GM12878 (cell line): ENCODE measurements at regions not wholly inside any gene's neighbourhood (a gene's known extent, or its start where the extent isn't known, plus 50 kb on each side); places are given as distances from the start of the nearest gene placed in this dataset.
A peak's percentile ranks its signal among the peaks of the same experiment; 100 is the strongest.

Experiments
- ATAC-seq: fragments of 200-7000 bp; cut with Tn5 transposase; 3 replicates; pipeline ENCODE4 v1.9.1; 2020; ENCODE audit warnings: mild to moderate bottlenecking, moderate library complexity
- BruUV-seq: library from RNA; stranded (reverse); fragments of 400-500 nt; replicated peaks from 2 replicates; lab custom pipeline; 2021; lab: Mats Ljungman, UMichigan
- CTCF ChIA-PET: fragments of 300-600 bp; sonication (Branson Sonifier 250); formaldehyde crosslinking; extraction: SDS; loops from one replicate; lab custom pipeline; 2021; ENCODE audit warnings: inconsistent platforms; lab: Yijun Ruan, JAX
- POLR2A ChIA-PET: fragments of 350-600 bp; formaldehyde crosslinking; extraction: SDS; loops from one replicate; lab custom pipeline; 2021; ENCODE audit warnings: inconsistent platforms; lab: Charles Lee
- RAD21 ChIA-PET: fragments of 300-600 bp; sonication (Branson Sonifier 250); formaldehyde crosslinking; loops from one replicate; lab custom pipeline; 2023; ENCODE audit warnings: antibody characterized with exemption; ENCODE audit not compliant: unreplicated experiment; lab: Charles Lee
- SMC1A ChIA-PET: fragments of 300-600 bp; sonication (Branson Sonifier 250); formaldehyde crosslinking; loops from one replicate; lab custom pipeline; 2023; ENCODE audit not compliant: unreplicated experiment, uncharacterized antibody; lab: Charles Lee
- DNase-seq: peaks from one replicate; pipeline ENCODE4 v3.0.0-alpha.2; 2011; ENCODE audit warnings: low read depth, low spot score
- FAIRE-seq: peaks from 3 replicates; lab custom pipeline; 2011; peaks lifted over from hg19 to GRCh38; lab: Jason Lieb, UNC
- H2AFZ ChIP-seq: 2 replicates; pipeline ENCODE4 v1.6.0; 2011; ENCODE audit warnings: low read depth, low read length, control low read depth; ENCODE audit not compliant: control insufficient read depth
- H3K27ac ChIP-seq: 2 replicates; pipeline ENCODE4 v1.5.1; 2011; ENCODE audit warnings: control low read depth; ENCODE audit not compliant: control insufficient read depth, insufficient read depth
- H3K27me3 ChIP-seq, 2 experiments: replicated peaks in 1 of 2; 2 replicates each; pipeline versions ENCODE4 v1.6.0 to v1.6.1; 2011; ENCODE audit warnings: low read length in 1 of 2; ENCODE audit not compliant: control insufficient read depth in 2 of 2, insufficient read depth in 2 of 2
- H3K36me3 ChIP-seq, 2 experiments: 2 replicates each; pipeline ENCODE4 v1.5.1; 2011; ENCODE audit warnings: low read length in 1 of 2; ENCODE audit not compliant: control insufficient read depth in 2 of 2, insufficient read depth in 2 of 2
- H3K4me1 ChIP-seq: 2 replicates; pipeline ENCODE4 v1.6.1; 2011; ENCODE audit warnings: mild to moderate bottlenecking, low read length, moderate library complexity, mixed read lengths; ENCODE audit not compliant: control insufficient read depth, insufficient read depth
- H3K4me2 ChIP-seq: 2 replicates; pipeline ENCODE4 v1.6.0; 2011; ENCODE audit warnings: control low read depth; ENCODE audit not compliant: control insufficient read depth, insufficient read depth
- H3K4me3 ChIP-seq: fragments of 200-600 bp; sonication (generic); 2 replicates; pipeline ENCODE4 v1.5.1; 2016
- H3K79me2 ChIP-seq: 2 replicates; pipeline ENCODE4 v1.6.0; 2011; ENCODE audit warnings: low read length; ENCODE audit not compliant: control insufficient read depth, insufficient read depth
- H3K9ac ChIP-seq: 2 replicates; pipeline ENCODE4 v1.8.0; 2011; ENCODE audit warnings: low read length, control low read depth, mixed read lengths; ENCODE audit not compliant: control insufficient read depth, insufficient read depth
- H3K9me3 ChIP-seq: replicated peaks from 3 replicates; pipeline ENCODE4 v1.5.1; 2011; ENCODE audit warnings: mild to moderate bottlenecking, low read length; ENCODE audit not compliant: control insufficient read depth, insufficient read depth
- H4K20me1 ChIP-seq: 2 replicates; pipeline ENCODE4 v1.6.0; 2011; ENCODE audit not compliant: control insufficient read depth, insufficient read depth
- BACH1 ChIP-seq: fragments of 450-650 bp; IDR thresholded peaks from 2 replicates; pipeline ENCODE4 v1.6.1; 2017; ENCODE audit warnings: mild to moderate bottlenecking, borderline replicate concordance
- ETV6 ChIP-seq, 2 experiments: fragments of 450-650 bp in 1 of 2; IDR thresholded peaks in 1 of 2; conservative IDR thresholded peaks in 1 of 2; 2 replicates each; pipeline ENCODE4 v1.6.1; 2014; ENCODE audit warnings: antibody characterized with exemption in 1 of 2, borderline replicate concordance in 1 of 2, low read depth in 1 of 2, mild to moderate bottlenecking in 1 of 2, moderate library complexity in 1 of 2
- IKZF1 ChIP-seq: fragments of 450-650 bp; conservative IDR thresholded peaks from 2 replicates; pipeline ENCODE4 v1.6.1; 2017; ENCODE audit warnings: antibody characterized with exemption, mild to moderate bottlenecking
- RAD21 ChIP-seq: IDR thresholded peaks from 2 replicates; pipeline ENCODE4 v1.6.1; 2011; ENCODE audit warnings: mild to moderate bottlenecking, low read depth, low read length, moderate library complexity; ENCODE audit not compliant: insufficient read depth
- RUNX3 ChIP-seq: IDR thresholded peaks from 2 replicates; pipeline ENCODE4 v1.6.1; 2012; ENCODE audit warnings: low read length, inconsistent platforms
- SMC3 ChIP-seq: IDR thresholded peaks from 2 replicates; pipeline ENCODE4 v1.6.1; 2011; ENCODE audit warnings: low read length, improper control_type of control experiment, borderline replicate concordance
- YY1 ChIP-seq: IDR thresholded peaks from 2 replicates; pipeline ENCODE4 v1.6.1; 2011; ENCODE audit warnings: low read depth, mild to moderate bottlenecking, low read length
- WGBS: methylation state at CpG from one replicate; pipeline ENCODE4 v1.1.6; 2016; ENCODE audit warnings: low lambda C conversion rate; ENCODE audit not compliant: insufficient replicate concordance, insufficient coverage; ENCODE audit errors: missing lambda C conversion rate; 5-methylcytosine and 5-hydroxymethylcytosine counted together
- in situ Hi-C: fragments of 300-500 bp; cut with MboI; formaldehyde crosslinking; loops from 9 replicates; pipeline ENCODE4 v1.14.3; 2018; ENCODE audit warnings: mixed read lengths
- intact Hi-C: fragments of 100-400 bp; cut with micrococcal nuclease; formaldehyde crosslinking; loops from one replicate; pipeline ENCODE4 v1.14.2; 2022; ENCODE audit not compliant: unreplicated experiment
- TF ChIP-seq, protein P1 (sequence below), 3 experiments: IDR thresholded peaks in 2 of 3; conservative IDR thresholded peaks in 1 of 3; 2 replicates each; pipeline ENCODE4 v1.5.1; 2011; ENCODE audit warnings: low read depth in 3 of 3, low read length in 3 of 3, mild to moderate bottlenecking in 3 of 3, control low read depth in 2 of 3, moderate library complexity in 2 of 3, inconsistent platforms in 1 of 3, mixed read lengths in 1 of 3; ENCODE audit not compliant: control insufficient read depth in 2 of 3, insufficient read depth in 1 of 3; ENCODE audit errors: extremely low read depth in 1 of 3

DNA sequence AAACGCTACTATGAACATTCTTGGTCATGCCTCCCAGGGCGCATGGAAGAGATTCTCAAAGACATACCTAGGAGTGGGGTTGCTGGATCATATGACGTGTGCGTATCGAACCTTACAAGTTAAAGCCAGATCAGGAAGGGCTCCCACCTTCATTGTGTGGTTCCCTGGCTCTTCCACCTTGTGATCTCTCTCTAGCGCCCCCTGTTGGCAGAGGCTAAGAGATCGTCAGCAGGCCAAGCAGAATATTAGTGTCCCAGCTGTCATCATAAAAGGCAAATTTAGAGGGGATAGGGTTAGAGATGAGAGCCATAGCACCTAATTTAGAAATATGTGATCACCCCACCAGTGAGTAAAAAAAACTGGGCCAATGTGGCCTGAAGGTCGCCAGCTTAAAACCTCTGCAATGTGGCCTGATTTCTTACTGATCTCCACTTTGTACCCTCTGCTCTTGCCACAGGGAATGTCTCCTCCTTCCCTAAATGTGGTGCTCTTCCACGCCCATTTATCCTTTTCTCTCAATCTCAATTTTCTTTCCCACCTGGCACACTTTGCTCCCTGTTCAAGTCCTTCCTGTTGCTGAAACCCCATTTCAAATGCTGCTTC, 91.7 kb upstream of the SHB start:
- no TSS peak for BruUV-seq
- ChIA-PET CTCF (interaction anchor here (0.6 to 9.2 kb wide), 37 partner anchors 11 to 247 kb away, joined by 3 to 243 read pairs (median 5); no protein-coding TSS in a partner anchor), POLR2A (interaction anchor here (0.5 to 2.1 kb wide), 7 partner anchors 15 to 73 kb away, joined by 3 to 8 read pairs (median 4); no protein-coding TSS in a partner anchor), SMC1A (interaction anchor here (0.7 to 10.0 kb wide), 26 partner anchors 9 to 249 kb away, joined by 3 to 169 read pairs (median 4); no protein-coding TSS in a partner anchor), RAD21 (interaction anchor here (0.8 to 8.4 kb wide), 20 partner anchors 11 to 245 kb away, joined by 3 to 162 read pairs (median 6); no protein-coding TSS in a partner anchor)
- no peak overlapping the region for H3K9ac ChIP-seq
- 22% methylated on average over 9 of the region's 9 CpGs for WGBS
- peak; percentile 86 for FAIRE-seq
- H4K20me1 ChIP-seq: no peaks in the 10 kb centered on the region
- no peak overlapping the region for H3K4me2 ChIP-seq
- in situ Hi-C loops: loop anchor here (5.0 kb wide), 1 partner anchor 248 kb away; no protein-coding TSS in a partner anchor
- H3K79me2 ChIP-seq: no peaks in the 10 kb centered on the region
- no peak overlapping the region for H2AFZ ChIP-seq
- H3K27me3 ChIP-seq: no peaks in the 10 kb centered on the region
- TF ChIP-seq RAD21: peak; percentile 75
- TF ChIP-seq SMC3: peak; percentile 63; the same call in 1 of the 2 replicates
- no peak for TF ChIP-seq ETV6 (conservative IDR thresholded peaks at IDR 0.05 in 1 of 2, IDR thresholded peaks at IDR 0.05 in 1 of 2; ENCODE audit: borderline replicate concordance in 1 of 2, low read depth in 1 of 2)
- TF ChIP-seq RUNX3: 0 out of 2 replicates have a peak, but pooled peaks have one; percentile 28
- TF ChIP-seq YY1: 0 out of 2 replicates have a peak, but pooled peaks have one; percentile 44
- TF ChIP-seq, protein P1, sequence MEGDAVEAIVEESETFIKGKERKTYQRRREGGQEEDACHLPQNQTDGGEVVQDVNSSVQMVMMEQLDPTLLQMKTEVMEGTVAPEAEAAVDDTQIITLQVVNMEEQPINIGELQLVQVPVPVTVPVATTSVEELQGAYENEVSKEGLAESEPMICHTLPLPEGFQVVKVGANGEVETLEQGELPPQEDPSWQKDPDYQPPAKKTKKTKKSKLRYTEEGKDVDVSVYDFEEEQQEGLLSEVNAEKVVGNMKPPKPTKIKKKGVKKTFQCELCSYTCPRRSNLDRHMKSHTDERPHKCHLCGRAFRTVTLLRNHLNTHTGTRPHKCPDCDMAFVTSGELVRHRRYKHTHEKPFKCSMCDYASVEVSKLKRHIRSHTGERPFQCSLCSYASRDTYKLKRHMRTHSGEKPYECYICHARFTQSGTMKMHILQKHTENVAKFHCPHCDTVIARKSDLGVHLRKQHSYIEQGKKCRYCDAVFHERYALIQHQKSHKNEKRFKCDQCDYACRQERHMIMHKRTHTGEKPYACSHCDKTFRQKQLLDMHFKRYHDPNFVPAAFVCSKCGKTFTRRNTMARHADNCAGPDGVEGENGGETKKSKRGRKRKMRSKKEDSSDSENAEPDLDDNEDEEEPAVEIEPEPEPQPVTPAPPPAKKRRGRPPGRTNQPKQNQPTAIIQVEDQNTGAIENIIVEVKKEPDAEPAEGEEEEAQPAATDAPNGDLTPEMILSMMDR (IDR thresholded peaks at IDR 0.05 in 2 of 3, conservative IDR thresholded peaks at IDR 0.05 in 1 of 3; ENCODE audit: control insufficient read depth in 2 of 3, extremely low read depth in 1 of 3, insufficient read depth in 1 of 3, low read depth in 3 of 3, low read length in 3 of 3): peak; percentile 62 to 90 (median 86)
- 0 out of 2 replicates have a peak, but pooled peaks have one; percentile 15 for TF ChIP-seq IKZF1
- no peak for TF ChIP-seq BACH1
- DNase-seq: no peak
- no peaks in the 10 kb centered on the region for H3K36me3 ChIP-seq
- H3K4me3 ChIP-seq: no peak overlapping the region
- H3K27ac ChIP-seq: no peak overlapping the region
- intact Hi-C loops: loop anchor here (1.0 to 2.0 kb wide), 2 partner anchors 72 to 247 kb away; no protein-coding TSS in a partner anchor
- H3K4me1 ChIP-seq: no peaks in the 10 kb centered on the region; the same call in 1 of the 2 replicates
- ATAC-seq: peak; percentile 89
- no peaks in the 10 kb centered on the region for H3K9me3 ChIP-seq
